DOHH2 (cell line): ENCODE measurements at regions not wholly inside any gene's neighbourhood (a gene's known extent, or its start where the extent isn't known, plus 50 kb on each side); places are given as distances from the start of the nearest gene placed in this dataset.

Experiments
- CTCF ChIP-seq: fragments of 200-600 bp; sonication (generic); IDR thresholded peaks from one replicate; pipeline ENCODE4 v1.5.1; 2014; ENCODE audit warnings: antibody characterized with exemption, mild to moderate bottlenecking, low read depth, low read length; ENCODE audit not compliant: poor library complexity, severe bottlenecking
- EZH2phosphoT487 ChIP-seq: fragments of 200-600 bp; sonication (generic); IDR thresholded peaks from 2 replicates; pipeline ENCODE4 v1.6.1; 2017; ENCODE audit warnings: borderline replicate concordance, mild to moderate bottlenecking, antibody characterized with exemption, low read length, moderate library complexity, mixed read lengths

GRCh38 chr4:56267558-56267957 is 119.7 kb downstream of the AASDH start:
- TF ChIP-seq CTCF (no peak), EZH2phosphoT487 (no peak)
